Neural cell (in vitro differentiated cells): ENCODE measurements at regions not wholly inside any gene's neighbourhood (a gene's known extent, or its start where the extent isn't known, plus 50 kb on each side); places are given as distances from the start of the nearest gene placed in this dataset.

Experiments
- EZH2 ChIP-seq: fragments of 200-600, 300-800 bp; shearing (Covaris generic), sonication (generic); IDR thresholded peaks from 2 replicates; pipeline ENCODE4 v1.6.1; 2014; ENCODE audit warnings: antibody characterized with exemption, low read length, borderline replicate concordance, mild to moderate bottlenecking; ENCODE audit not compliant: insufficient read depth, poor library complexity, severe bottlenecking
- MXI1 ChIP-seq: fragments of 450-650 bp; conservative IDR thresholded peaks from 2 replicates; pipeline ENCODE4 v1.6.1; 2014; ENCODE audit warnings: antibody characterized with exemption, mild to moderate bottlenecking; ENCODE audit not compliant: poor library complexity, severe bottlenecking
- TAF1 ChIP-seq: IDR thresholded peaks from 2 replicates; pipeline ENCODE4 v1.6.1; 2012; ENCODE audit warnings: low read depth
- TF ChIP-seq, protein P1 (sequence below): fragments of 450-650 bp; IDR thresholded peaks from 2 replicates; pipeline ENCODE4 v1.5.1; 2014; ENCODE audit warnings: antibody characterized with exemption, mild to moderate bottlenecking, moderate library complexity; ENCODE audit not compliant: poor library complexity, severe bottlenecking

- TF ChIP-seq, protein P1, sequence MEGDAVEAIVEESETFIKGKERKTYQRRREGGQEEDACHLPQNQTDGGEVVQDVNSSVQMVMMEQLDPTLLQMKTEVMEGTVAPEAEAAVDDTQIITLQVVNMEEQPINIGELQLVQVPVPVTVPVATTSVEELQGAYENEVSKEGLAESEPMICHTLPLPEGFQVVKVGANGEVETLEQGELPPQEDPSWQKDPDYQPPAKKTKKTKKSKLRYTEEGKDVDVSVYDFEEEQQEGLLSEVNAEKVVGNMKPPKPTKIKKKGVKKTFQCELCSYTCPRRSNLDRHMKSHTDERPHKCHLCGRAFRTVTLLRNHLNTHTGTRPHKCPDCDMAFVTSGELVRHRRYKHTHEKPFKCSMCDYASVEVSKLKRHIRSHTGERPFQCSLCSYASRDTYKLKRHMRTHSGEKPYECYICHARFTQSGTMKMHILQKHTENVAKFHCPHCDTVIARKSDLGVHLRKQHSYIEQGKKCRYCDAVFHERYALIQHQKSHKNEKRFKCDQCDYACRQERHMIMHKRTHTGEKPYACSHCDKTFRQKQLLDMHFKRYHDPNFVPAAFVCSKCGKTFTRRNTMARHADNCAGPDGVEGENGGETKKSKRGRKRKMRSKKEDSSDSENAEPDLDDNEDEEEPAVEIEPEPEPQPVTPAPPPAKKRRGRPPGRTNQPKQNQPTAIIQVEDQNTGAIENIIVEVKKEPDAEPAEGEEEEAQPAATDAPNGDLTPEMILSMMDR: no peak
- TF ChIP-seq EZH2 (no peak), MXI1 (no peak), TAF1 (no peak)
These were observed 182.2 kb downstream of the PALM2AKAP2 start for GRCh38 chr9:109962215-109962614.
